ENCODE measurements at regions not wholly inside any gene's neighbourhood (a gene's known extent, or its start where the extent isn't known, plus 50 kb on each side); places are given as distances from the start of the nearest gene placed in this dataset.

- Histone ChIP-seq H3K9me3 (ENCODE audit: control insufficient read depth, insufficient read depth, low read depth, low read length) (no peaks in the 10 kb centered on the region), H3K79me2 (ENCODE audit: control insufficient read depth, insufficient read depth, low read length) (no peaks in the 10 kb centered on the region)
- no peak for DNase-seq (ENCODE audit: low read depth in 2 of 2)
These were observed 806.2 kb upstream of the EEF2KMT start for GRCh38 chr16:5903832-5904231.

GRCh38 chr16:5903153-5903552 lies 805.6 kb upstream of the EEF2KMT start:
- no peaks in the 10 kb centered on the region for H3K9me3 ChIP-seq (ENCODE audit: control insufficient read depth, insufficient read depth, low read depth, low read length)
- H2AFZ ChIP-seq (ENCODE audit: low read length): no peak overlapping the region
- H3K4me2 ChIP-seq (ENCODE audit: extremely low read depth, insufficient read depth, low read length): no peak overlapping the region
- H3K9ac ChIP-seq (ENCODE audit: insufficient read depth, low read length): no peak overlapping the region
- no peak overlapping the region for H3K27ac ChIP-seq (ENCODE audit: insufficient read depth, low read length)
- TF ChIP-seq EZH2 (IDR thresholded peaks at IDR 0.05; ENCODE audit: low read length, missing control alignments) (no peak), CTCF (conservative IDR thresholded peaks at IDR 0.05 in 1 of 2, IDR thresholded peaks at IDR 0.05 in 1 of 2; ENCODE audit: low read depth in 1 of 2, low read length in 2 of 2) (no peak)
- DNase-seq (ENCODE audit: low read depth in 2 of 2): peak in 1 of 2 donors; percentile 31
- H3K36me3 ChIP-seq (ENCODE audit: control insufficient read depth, insufficient read depth, low read length): no peaks in the 10 kb centered on the region
- H4K20me1 ChIP-seq (ENCODE audit: control insufficient read depth, extremely low read depth, insufficient read depth, low read length): no peaks in the 10 kb centered on the region
- H3K4me3 ChIP-seq (replicated peaks in 1 of 4; ENCODE audit: control extremely low read depth in 1 of 4, insufficient read depth in 1 of 4, low read depth in 3 of 4, low read length in 4 of 4): no peak overlapping the region
- no peaks in the 10 kb centered on the region for H3K27me3 ChIP-seq (ENCODE audit: control insufficient read depth, insufficient read depth, low read length)
- H3K79me2 ChIP-seq (ENCODE audit: control insufficient read depth, insufficient read depth, low read length): no peaks in the 10 kb centered on the region
- no peaks in the 10 kb centered on the region for H3K4me1 ChIP-seq (ENCODE audit: control insufficient read depth, extremely low read depth, insufficient read depth, low read length)

More at GRCh38 chr16:5903832-5904231, 806.2 kb upstream of the EEF2KMT start:
- Histone ChIP-seq H3K4me1 (ENCODE audit: control insufficient read depth, extremely low read depth, insufficient read depth, low read length) (no peaks in the 10 kb centered on the region), H4K20me1 (ENCODE audit: control insufficient read depth, extremely low read depth, insufficient read depth, low read length) (no peaks in the 10 kb centered on the region), H3K4me3 (replicated peaks in 1 of 4; ENCODE audit: control extremely low read depth in 1 of 4, insufficient read depth in 1 of 4, low read depth in 3 of 4, low read length in 4 of 4) (no peak overlapping the region), H3K27me3 (ENCODE audit: control insufficient read depth, insufficient read depth, low read length) (no peaks in the 10 kb centered on the region), H3K27ac (ENCODE audit: insufficient read depth, low read length) (no peak overlapping the region), H3K36me3 (ENCODE audit: control insufficient read depth, insufficient read depth, low read length) (no peaks in the 10 kb centered on the region), H3K9ac (ENCODE audit: insufficient read depth, low read length) (no peak overlapping the region), H2AFZ (ENCODE audit: low read length) (no peak overlapping the region), H3K4me2 (ENCODE audit: extremely low read depth, insufficient read depth, low read length) (no peak overlapping the region)
- no peak for TF ChIP-seq CTCF (conservative IDR thresholded peaks at IDR 0.05 in 1 of 2, IDR thresholded peaks at IDR 0.05 in 1 of 2; ENCODE audit: low read depth in 1 of 2, low read length in 2 of 2)
- no peak for TF ChIP-seq EZH2 (IDR thresholded peaks at IDR 0.05; ENCODE audit: low read length, missing control alignments)

- H3K4me3 ChIP-seq (replicated peaks in 1 of 4; ENCODE audit: control extremely low read depth in 1 of 4, insufficient read depth in 1 of 4, low read depth in 3 of 4, low read length in 4 of 4): no peak overlapping the region
- no peak overlapping the region for H3K9ac ChIP-seq (ENCODE audit: insufficient read depth, low read length)
- H3K79me2 ChIP-seq (ENCODE audit: control insufficient read depth, insufficient read depth, low read length): no peaks in the 10 kb centered on the region
- peak in 1 of 2 donors; percentile 63 for DNase-seq (ENCODE audit: low read depth in 2 of 2)
- H3K4me2 ChIP-seq (ENCODE audit: extremely low read depth, insufficient read depth, low read length): no peak overlapping the region
- no peaks in the 10 kb centered on the region for H3K36me3 ChIP-seq (ENCODE audit: control insufficient read depth, insufficient read depth, low read length)
- no peaks in the 10 kb centered on the region for H3K27me3 ChIP-seq (ENCODE audit: control insufficient read depth, insufficient read depth, low read length)
- no peaks in the 10 kb centered on the region for H4K20me1 ChIP-seq (ENCODE audit: control insufficient read depth, extremely low read depth, insufficient read depth, low read length)
- H3K9me3 ChIP-seq (ENCODE audit: control insufficient read depth, insufficient read depth, low read depth, low read length): no peaks in the 10 kb centered on the region
- no peak overlapping the region for H2AFZ ChIP-seq (ENCODE audit: low read length)
- TF ChIP-seq EZH2 (IDR thresholded peaks at IDR 0.05; ENCODE audit: low read length, missing control alignments) (no peak), CTCF (conservative IDR thresholded peaks at IDR 0.05 in 1 of 2, IDR thresholded peaks at IDR 0.05 in 1 of 2; ENCODE audit: low read depth in 1 of 2, low read length in 2 of 2) (no peak)
- no peak overlapping the region for H3K27ac ChIP-seq (ENCODE audit: insufficient read depth, low read length)
- no peaks in the 10 kb centered on the region for H3K4me1 ChIP-seq (ENCODE audit: control insufficient read depth, extremely low read depth, insufficient read depth, low read length)
These were observed 802.5 kb upstream of the EEF2KMT start for GRCh38 chr16:5900046-5900445.

All from fibroblast of lung (primary cell).